Left ventricle myocardium inferior (tissue), 1 donor: ENCODE measurements at regions not wholly inside any gene's neighbourhood (a gene's known extent, or its start where the extent isn't known, plus 50 kb on each side); places are given as distances from the start of the nearest gene placed in this dataset.

ENCODE experiments used
- DNase-seq: peaks from one replicate; pipeline ENCODE4 v3.0.0-alpha.2; 2020
- H3K27ac ChIP-seq: fragments of 200-600 bp; replicated peaks from 2 replicates; pipeline ENCODE4 v1.8.0; 2021
- H3K27me3 ChIP-seq: fragments of 200-600 bp; 2 replicates; pipeline ENCODE4 v1.8.0; 2021; ENCODE audit warnings: low read depth
- H3K36me3 ChIP-seq: fragments of 200-600 bp; 2 replicates; pipeline ENCODE4 v1.8.0; 2021
- H3K4me1 ChIP-seq: fragments of 200-600 bp; 2 replicates; pipeline ENCODE4 v1.8.0; 2021
- H3K4me3 ChIP-seq: fragments of 200-600 bp; 2 replicates; pipeline ENCODE4 v1.8.0; 2021; ENCODE audit warnings: mild to moderate bottlenecking, moderate library complexity
- H3K9me3 ChIP-seq: fragments of 200-600 bp; replicated peaks from 2 replicates; pipeline ENCODE4 v1.8.0; 2021
- intact Hi-C: fragments of 100-400 bp; cut with micrococcal nuclease; formaldehyde crosslinking; loops from one replicate; pipeline ENCODE4 v1.11.0; 2022
- TF ChIP-seq, protein P1 (sequence below): fragments of 200-600 bp; IDR thresholded peaks from 2 replicates; pipeline ENCODE4 v1.8.0; 2021; ENCODE audit warnings: antibody characterized with exemption, mild to moderate bottlenecking, borderline replicate concordance
- donor health status: DM: no; HTN: yes; CAD: no; lungs with severe emphysema.

DNA sequence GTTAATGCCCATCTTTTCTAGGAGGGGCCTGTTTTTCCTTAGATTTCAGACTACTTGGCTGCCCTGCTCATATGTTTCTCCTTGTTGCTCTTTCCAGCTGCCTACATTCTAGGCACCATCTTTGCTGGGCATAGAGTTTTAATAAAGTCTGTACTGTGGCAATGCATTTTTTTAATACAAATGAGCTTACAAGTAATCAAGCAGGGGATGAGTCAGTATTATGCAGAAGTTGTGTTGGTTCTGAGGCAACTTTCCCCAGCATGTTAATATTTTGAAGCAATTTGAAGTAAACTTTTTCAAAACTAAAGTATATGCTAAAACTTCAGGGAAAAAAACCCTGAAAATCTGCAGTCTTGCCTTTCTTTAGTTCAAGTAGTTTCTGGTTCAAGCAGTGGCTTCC is 372.0 kb upstream of the GATB start:
- Histone ChIP-seq H3K4me1 (no peaks in the 10 kb centered on the region), H3K9me3 (no peaks in the 10 kb centered on the region), H3K4me3 (no peak overlapping the region), H3K27ac (no peak overlapping the region), H3K27me3 (no peaks in the 10 kb centered on the region), H3K36me3 (no peaks in the 10 kb centered on the region)
- TF ChIP-seq, protein P1, sequence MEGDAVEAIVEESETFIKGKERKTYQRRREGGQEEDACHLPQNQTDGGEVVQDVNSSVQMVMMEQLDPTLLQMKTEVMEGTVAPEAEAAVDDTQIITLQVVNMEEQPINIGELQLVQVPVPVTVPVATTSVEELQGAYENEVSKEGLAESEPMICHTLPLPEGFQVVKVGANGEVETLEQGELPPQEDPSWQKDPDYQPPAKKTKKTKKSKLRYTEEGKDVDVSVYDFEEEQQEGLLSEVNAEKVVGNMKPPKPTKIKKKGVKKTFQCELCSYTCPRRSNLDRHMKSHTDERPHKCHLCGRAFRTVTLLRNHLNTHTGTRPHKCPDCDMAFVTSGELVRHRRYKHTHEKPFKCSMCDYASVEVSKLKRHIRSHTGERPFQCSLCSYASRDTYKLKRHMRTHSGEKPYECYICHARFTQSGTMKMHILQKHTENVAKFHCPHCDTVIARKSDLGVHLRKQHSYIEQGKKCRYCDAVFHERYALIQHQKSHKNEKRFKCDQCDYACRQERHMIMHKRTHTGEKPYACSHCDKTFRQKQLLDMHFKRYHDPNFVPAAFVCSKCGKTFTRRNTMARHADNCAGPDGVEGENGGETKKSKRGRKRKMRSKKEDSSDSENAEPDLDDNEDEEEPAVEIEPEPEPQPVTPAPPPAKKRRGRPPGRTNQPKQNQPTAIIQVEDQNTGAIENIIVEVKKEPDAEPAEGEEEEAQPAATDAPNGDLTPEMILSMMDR: no peak
- intact Hi-C loops: no loop called here
- DNase-seq: no peak

DNA sequence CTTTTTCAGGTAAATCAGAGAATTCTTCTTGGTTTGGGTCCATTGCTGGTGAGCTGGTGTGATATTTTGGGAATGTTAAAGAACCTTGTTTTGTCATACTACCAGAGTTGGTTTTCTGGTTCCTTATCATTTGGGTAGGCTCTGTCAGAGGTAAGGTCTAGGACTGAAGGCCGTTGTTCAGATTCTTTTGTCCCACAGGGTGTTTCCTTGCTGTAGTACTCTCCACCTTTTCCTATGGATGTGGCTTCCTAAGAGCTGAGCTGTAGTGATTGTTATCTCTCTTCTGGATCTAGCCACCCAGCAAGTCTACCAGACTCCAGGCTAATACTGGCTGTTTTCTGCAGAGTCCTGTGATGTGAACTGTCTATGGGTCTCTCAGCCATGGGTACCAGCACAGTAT is 367.5 kb upstream of the GATB start:
- no peak overlapping the region for H3K4me3 ChIP-seq
- intact Hi-C loops: no loop called here
- TF ChIP-seq, protein P1: no peak
- H3K36me3 ChIP-seq: no peaks in the 10 kb centered on the region
- H3K27ac ChIP-seq: no peak overlapping the region
- no peaks in the 10 kb centered on the region for H3K4me1 ChIP-seq
- H3K27me3 ChIP-seq: no peaks in the 10 kb centered on the region
- H3K9me3 ChIP-seq: peaks cover 23% of the 10 kb centered on the region
- no peak for DNase-seq

DNA sequence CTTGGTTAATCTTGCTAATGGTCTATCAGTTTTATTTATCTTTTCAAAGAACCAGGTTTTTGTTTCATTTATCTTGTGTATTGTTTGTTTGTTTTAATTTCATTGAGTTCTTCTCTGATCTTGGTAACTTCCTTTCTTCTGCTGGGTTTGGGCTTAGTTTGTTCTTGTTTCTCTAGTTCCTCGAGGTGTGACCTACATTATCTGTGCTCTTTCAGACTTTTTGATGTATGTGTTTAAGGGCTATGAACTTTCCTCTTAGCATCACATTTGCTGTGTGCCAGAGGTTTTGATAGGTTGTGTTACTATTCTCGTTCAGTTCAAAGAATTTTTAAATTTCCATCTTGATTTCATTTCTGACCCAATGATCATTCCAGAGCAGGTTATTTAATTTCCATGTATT is 365.4 kb upstream of the GATB start:
- H3K36me3 ChIP-seq: no peaks in the 10 kb centered on the region
- H3K27me3 ChIP-seq: no peaks in the 10 kb centered on the region
- TF ChIP-seq, protein P1: no peak
- H3K9me3 ChIP-seq: peaks cover 33% of the 10 kb centered on the region
- H3K27ac ChIP-seq: no peak overlapping the region
- H3K4me3 ChIP-seq: no peak overlapping the region
- intact Hi-C loops: no loop called here
- no peak for DNase-seq
- no peaks in the 10 kb centered on the region for H3K4me1 ChIP-seq

DNA sequence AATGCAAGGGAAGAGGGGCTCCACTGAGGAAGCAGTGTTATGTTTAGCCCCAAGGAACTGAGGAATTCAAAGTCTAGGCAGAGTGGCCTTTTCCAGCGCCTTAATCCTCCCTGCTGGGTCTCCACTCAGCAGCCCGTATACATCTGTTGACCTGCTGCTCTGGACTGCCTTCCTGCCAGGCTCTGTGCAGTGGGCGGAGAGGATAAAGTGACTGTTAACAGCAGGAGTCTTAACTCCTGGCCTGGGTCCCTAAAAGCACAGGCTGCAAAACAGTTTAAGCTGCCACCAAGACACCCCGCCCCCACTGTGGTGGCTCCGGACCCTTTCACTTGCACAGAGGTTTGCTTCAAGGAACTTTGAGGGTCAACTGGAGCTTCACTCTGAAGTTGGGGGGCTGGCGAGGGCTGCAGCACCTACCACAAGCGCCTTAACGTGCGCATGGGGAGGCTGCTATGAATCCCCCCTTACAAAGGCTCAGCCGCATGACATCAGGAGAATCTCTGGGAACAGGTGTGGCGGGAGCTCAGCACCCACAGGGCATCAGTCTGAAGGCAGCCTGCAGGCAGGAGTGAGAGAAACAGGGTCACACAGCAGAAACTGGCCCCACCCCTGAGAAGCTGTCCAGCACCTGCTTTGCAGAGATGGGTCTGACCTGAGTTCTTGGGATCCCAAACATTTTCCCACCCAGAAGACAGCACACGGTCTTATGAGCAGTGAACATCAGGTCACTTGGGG is 358.2 kb upstream of the GATB start:
- intact Hi-C loops: no loop called here
- TF ChIP-seq, protein P1: no peak

DNA sequence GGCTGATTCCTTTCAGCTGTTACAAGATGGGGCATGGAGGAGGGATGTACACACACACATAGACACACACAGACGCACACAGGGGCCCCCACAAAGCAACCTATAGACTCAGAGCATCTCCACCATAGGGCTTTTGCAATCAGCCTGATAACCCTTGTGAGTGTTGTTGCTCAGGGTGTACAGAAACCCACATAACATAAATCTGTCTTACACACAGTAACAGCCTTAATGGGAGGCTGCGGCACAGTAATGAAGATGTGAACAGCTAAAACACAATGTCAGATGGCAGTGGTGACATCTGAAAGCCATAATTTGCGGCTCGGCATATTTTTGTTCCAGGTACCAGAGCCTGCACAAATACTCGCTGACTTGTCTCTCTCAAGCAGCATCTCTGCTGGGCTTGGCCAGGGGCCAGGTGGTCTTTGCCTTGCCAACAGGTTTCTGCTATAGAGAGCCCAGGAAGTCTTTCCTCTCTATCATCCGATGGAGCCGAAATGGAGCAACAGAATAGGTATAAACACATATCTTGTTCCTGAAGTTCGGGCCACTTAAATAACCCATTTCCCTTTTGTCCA is 357.2 kb upstream of the GATB start:
- Histone ChIP-seq H3K27me3 (no peaks in the 10 kb centered on the region), H3K27ac (no peak overlapping the region), H3K4me3 (no peak overlapping the region), H3K9me3 (peaks cover 10% of the 10 kb centered on the region), H3K36me3 (no peaks in the 10 kb centered on the region), H3K4me1 (peaks cover 20% of the 10 kb centered on the region)
- intact Hi-C loops: no loop called here
- DNase-seq: no peak
- TF ChIP-seq, protein P1: no peak

More for the DNA sequence above, 358.2 kb upstream of the GATB start:
- no peak overlapping the region for H3K4me3 ChIP-seq
- H3K27me3 ChIP-seq: no peaks in the 10 kb centered on the region
- H3K9me3 ChIP-seq: peaks cover 10% of the 10 kb centered on the region
- no peak overlapping the region for H3K27ac ChIP-seq
- DNase-seq: no peak
- peaks cover 17% of the 10 kb centered on the region for H3K4me1 ChIP-seq
- H3K36me3 ChIP-seq: no peaks in the 10 kb centered on the region
